HEK293 (cell line): ENCODE measurements at regions not wholly inside any gene's neighbourhood (a gene's known extent, or its start where the extent isn't known, plus 50 kb on each side); places are given as distances from the start of the nearest gene placed in this dataset.

Experiments used
- CTCF ChIA-PET: fragments of 350-600 bp; formaldehyde crosslinking; extraction: SDS; loops from one replicate; lab custom pipeline; 2021; ENCODE audit warnings: antibody characterized with exemption; lab: Yijun Ruan, JAX
- POLR2A ChIA-PET: fragments of 300-600 bp; formaldehyde crosslinking; extraction: SDS; loops from one replicate; lab custom pipeline; 2020; ENCODE audit warnings: antibody characterized with exemption, inconsistent platforms; lab: Yijun Ruan, JAX
- H3K27ac ChIP-seq: fragments of 200-500 bp; sonication (Bioruptor generic); 2 replicates; pipeline ENCODE4 v1.5.1; 2014; ENCODE audit warnings: low read depth, low read length, control low read depth, inconsistent platforms; ENCODE audit errors: extremely low read depth
- H3K36me3 ChIP-seq, 2 experiments: fragments of 200-500 bp in 1 of 2; sonication (Bioruptor generic) in 1 of 2; 1 replicate in 1 of 2; 2 replicates in 1 of 2; pipeline ENCODE4 v1.5.1; 2014 to 2017; ENCODE audit warnings: inconsistent platforms in 2 of 2, low read length in 2 of 2; ENCODE audit not compliant: control insufficient read depth in 2 of 2, insufficient read depth in 1 of 2
- H3K4me1 ChIP-seq: fragments of 200-500 bp; sonication (Bioruptor generic); 2 replicates; pipeline ENCODE4 v1.5.1; 2014; ENCODE audit warnings: mild to moderate bottlenecking, low read length, inconsistent platforms; ENCODE audit not compliant: control insufficient read depth, insufficient read depth
- H3K4me3 ChIP-seq: 2 replicates; pipeline ENCODE4 v1.5.1; 2011; ENCODE audit warnings: low read depth, mild to moderate bottlenecking, control low read depth, low read length, moderate library complexity
- H3K9me3 ChIP-seq: fragments of 200-500 bp; sonication (Bioruptor generic); 2 replicates; pipeline ENCODE4 v1.5.1; 2014; ENCODE audit warnings: low read depth, low read length, inconsistent platforms; ENCODE audit not compliant: control insufficient read depth, insufficient read depth
- BCL11B ChIP-seq: fragments of 450-650 bp; formaldehyde crosslinking; IDR thresholded peaks from 2 replicates; pipeline ENCODE4 v1.5.1; 2016; ENCODE audit warnings: low read depth, missing biosample characterization, missing genetic modification characterization
- CTCF ChIP-seq: fragments of 450-650 bp; formaldehyde crosslinking; IDR thresholded peaks from 2 replicates; pipeline ENCODE4 v1.5.1; 2016; ENCODE audit warnings: missing biosample characterization, missing genetic modification characterization
- GLIS1 ChIP-seq: fragments of 450-650 bp; formaldehyde crosslinking; IDR thresholded peaks from 2 replicates; pipeline ENCODE4 v1.5.1; 2016; ENCODE audit warnings: missing biosample characterization, missing genetic modification characterization
- INSM2 ChIP-seq: fragments of 450-650 bp; formaldehyde crosslinking; IDR thresholded peaks from 2 replicates; pipeline ENCODE4 v1.5.1; 2016; ENCODE audit warnings: missing biosample characterization, missing genetic modification characterization
- SALL2 ChIP-seq: fragments of 450-650 bp; formaldehyde crosslinking; IDR thresholded peaks from 2 replicates; pipeline ENCODE4 v1.5.0; 2017; ENCODE audit warnings: missing biosample characterization, mild to moderate bottlenecking, missing genetic modification characterization, borderline replicate concordance
- SCRT2 ChIP-seq: fragments of 450-650 bp; formaldehyde crosslinking; IDR thresholded peaks from 2 replicates; pipeline ENCODE4 v1.5.1; 2016; ENCODE audit warnings: missing biosample characterization, missing genetic modification characterization
- TCF7L2 ChIP-seq: IDR thresholded peaks from 2 replicates; pipeline ENCODE4 v1.6.1; 2011; ENCODE audit warnings: low read depth, mild to moderate bottlenecking, inconsistent platforms, low read length, moderate library complexity, borderline replicate concordance
- ZBTB48 ChIP-seq: fragments of 450-650 bp; formaldehyde crosslinking; IDR thresholded peaks from 2 replicates; pipeline ENCODE4 v1.5.1; 2016; ENCODE audit warnings: missing biosample characterization, missing genetic modification characterization
- ZBTB7A ChIP-seq: fragments of 450-650 bp; formaldehyde crosslinking; IDR thresholded peaks from 2 replicates; pipeline ENCODE4 v1.5.1; 2016; ENCODE audit warnings: low read depth, missing biosample characterization, missing genetic modification characterization
- ZNF146 ChIP-seq: fragments of 450-650 bp; formaldehyde crosslinking; IDR thresholded peaks from 2 replicates; pipeline ENCODE4 v1.5.1; 2016; ENCODE audit warnings: missing biosample characterization, missing genetic modification characterization
- ZNF157 ChIP-seq: fragments of 450-650 bp; formaldehyde crosslinking; IDR thresholded peaks from 2 replicates; pipeline ENCODE4 v1.5.1; 2016; ENCODE audit warnings: missing biosample characterization, missing genetic modification characterization
- ZNF174 ChIP-seq: fragments of 450-650 bp; formaldehyde crosslinking; IDR thresholded peaks from 2 replicates; pipeline ENCODE4 v1.5.0; 2017; ENCODE audit warnings: missing biosample characterization, mild to moderate bottlenecking, missing genetic modification characterization
- ZNF26 ChIP-seq: fragments of 450-650 bp; formaldehyde crosslinking; IDR thresholded peaks from 2 replicates; pipeline ENCODE4 v1.5.1; 2016; ENCODE audit warnings: missing biosample characterization, missing genetic modification characterization
- ZNF311 ChIP-seq: fragments of 450-650 bp; formaldehyde crosslinking; IDR thresholded peaks from 2 replicates; pipeline ENCODE4 v1.5.1; 2017; ENCODE audit warnings: missing biosample characterization, missing genetic modification characterization, borderline replicate concordance
- ZNF324 ChIP-seq: fragments of 450-650 bp; formaldehyde crosslinking; IDR thresholded peaks from 2 replicates; pipeline ENCODE4 v1.5.1; 2016; ENCODE audit warnings: missing biosample characterization, missing genetic modification characterization
- ZNF335 ChIP-seq: fragments of 450-650 bp; formaldehyde crosslinking; conservative IDR thresholded peaks from 2 replicates; pipeline ENCODE4 v1.5.1; 2016; ENCODE audit warnings: missing biosample characterization, missing genetic modification characterization
- ZNF341 ChIP-seq: fragments of 450-650 bp; formaldehyde crosslinking; IDR thresholded peaks from 2 replicates; pipeline ENCODE4; 2016; ENCODE audit warnings: low read depth, missing biosample characterization, missing genetic modification characterization
- ZNF398 ChIP-seq: fragments of 450-650 bp; formaldehyde crosslinking; IDR thresholded peaks from 2 replicates; pipeline ENCODE4 v1.5.1; 2017; ENCODE audit warnings: missing biosample characterization, missing genetic modification characterization
- ZNF510 ChIP-seq: fragments of 450-650 bp; formaldehyde crosslinking; IDR thresholded peaks from 2 replicates; pipeline ENCODE4 v1.5.1; 2018; ENCODE audit warnings: mild to moderate bottlenecking, missing genetic modification characterization, missing biosample characterization; ENCODE audit not compliant: insufficient replicate concordance
- ZNF514 ChIP-seq: fragments of 450-650 bp; formaldehyde crosslinking; IDR thresholded peaks from 2 replicates; pipeline ENCODE4 v1.5.1; 2016; ENCODE audit warnings: missing biosample characterization, missing genetic modification characterization
- ZNF530 ChIP-seq: fragments of 450-650 bp; formaldehyde crosslinking; IDR thresholded peaks from 2 replicates; pipeline ENCODE4 v1.5.1; 2016; ENCODE audit warnings: low read depth, missing biosample characterization, missing genetic modification characterization
- ZNF549 ChIP-seq: fragments of 450-650 bp; IDR thresholded peaks from 2 replicates; pipeline ENCODE4 v1.5.1; 2018; ENCODE audit warnings: missing biosample characterization, missing genetic modification characterization, mild to moderate bottlenecking, inconsistent platforms, moderate library complexity
- ZNF654 ChIP-seq: fragments of 450-650 bp; formaldehyde crosslinking; IDR thresholded peaks from 2 replicates; pipeline ENCODE4 v1.5.1; 2016; ENCODE audit warnings: low read depth, missing biosample characterization, missing genetic modification characterization
- ZNF670 ChIP-seq: fragments of 450-650 bp; formaldehyde crosslinking; IDR thresholded peaks from 2 replicates; pipeline ENCODE4 v1.5.1; 2016; ENCODE audit warnings: missing biosample characterization, missing genetic modification characterization, low read depth
- ZNF76 ChIP-seq: fragments of 450-650 bp; formaldehyde crosslinking; IDR thresholded peaks from 2 replicates; pipeline ENCODE4; 2016; ENCODE audit warnings: low read depth, missing biosample characterization, missing genetic modification characterization, borderline replicate concordance
- ZNF843 ChIP-seq: fragments of 450-650 bp; formaldehyde crosslinking; IDR thresholded peaks from 2 replicates; pipeline ENCODE4 v1.5.1; 2016; ENCODE audit warnings: missing biosample characterization, missing genetic modification characterization

GRCh38 chr15:66619152-66619903, 53.5 kb upstream of the LCTL start (continued):
- TF ChIP-seq CTCF (tag by site-specific recombination) (peak; percentile 75), ZNF324 (tag by site-specific recombination) (no peak), INSM2 (no peak), TCF7L2 (no peak), ZNF341 (0 out of 2 replicates have a peak, but pooled peaks have one; percentile 15), ZBTB48 (tag by site-specific recombination) (0 out of 2 replicates have a peak, but pooled peaks have one; percentile 8), ZNF335 (tag by site-specific recombination) (peak; percentile 98), ZNF157 (tag by site-specific recombination) (no peak), ZNF654 (tag by site-specific recombination) (peak; percentile 57)

- no peaks in the 10 kb centered on the region for H3K9me3 ChIP-seq
- H3K4me3 ChIP-seq: no peak overlapping the region
- POLR2A ChIA-PET: interaction anchor here (1.8 kb wide), 1 partner anchor 81 kb away, joined by 9 read pairs; the partner anchor contains the start of gene SMAD6
- CTCF ChIA-PET: interaction anchor here (0.6 to 3.9 kb wide), 9 partner anchors 13 to 232 kb away, joined by 3 to 51 read pairs (median 9); no protein-coding TSS in a partner anchor
- H3K4me1 ChIP-seq: no peaks in the 10 kb centered on the region
- no peak overlapping the region for H3K27ac ChIP-seq
- no peak for TF ChIP-seq ZNF174 (tag by site-specific recombination)
- TF ChIP-seq ZNF530 (tag by site-specific recombination): no peak
- TF ChIP-seq SCRT2 (tag by site-specific recombination): no peak
- H3K36me3 ChIP-seq: no peaks in the 10 kb centered on the region
Measured at GRCh38 chr15:66620341-66620740, 54.5 kb upstream of the LCTL start.

- H3K9me3 ChIP-seq: no peaks in the 10 kb centered on the region
- no peak overlapping the region for H3K4me3 ChIP-seq
- CTCF ChIA-PET: interaction anchor here (0.6 to 3.9 kb wide), 6 partner anchors 14 to 231 kb away, joined by 3 to 40 read pairs (median 6); no protein-coding TSS in a partner anchor
- no peaks in the 10 kb centered on the region for H3K4me1 ChIP-seq
- POLR2A ChIA-PET: interaction anchor here (1.8 kb wide), 1 partner anchor 81 kb away, joined by 9 read pairs; the partner anchor contains the start of gene SMAD6
- no peak overlapping the region for H3K27ac ChIP-seq
- H3K36me3 ChIP-seq: no peaks in the 10 kb centered on the region
- TF ChIP-seq ZNF398 (tag by site-specific recombination): no peak
- TF ChIP-seq ZBTB7A (tag by site-specific recombination): no peak
- no peak for TF ChIP-seq GLIS1 (tag by site-specific recombination)
- no peak for TF ChIP-seq ZNF324 (tag by site-specific recombination)
- no peak for TF ChIP-seq ZNF654 (tag by site-specific recombination)
- TF ChIP-seq ZNF26: no peak
- no peak for TF ChIP-seq ZNF514 (tag by site-specific recombination)
- no peak for TF ChIP-seq SALL2 (tag by site-specific recombination)
- no peak for TF ChIP-seq ZNF549 (tag by site-specific recombination)
- TF ChIP-seq ZNF311 (tag by site-specific recombination): no peak
- no peak for TF ChIP-seq ZNF76
- no peak for TF ChIP-seq ZNF670 (tag by site-specific recombination)
- no peak for TF ChIP-seq ZNF510 (tag by site-specific recombination)
- TF ChIP-seq BCL11B (tag by site-specific recombination): no peak
- no peak for TF ChIP-seq ZNF146 (tag by site-specific recombination)
- no peak for TF ChIP-seq ZNF843 (tag by site-specific recombination)
Measured at GRCh38 chr15:66620744-66621344, 55.0 kb upstream of the LCTL start.
